Parathyroid adenoma (tissue), 2 donors: ENCODE measurements at regions not wholly inside any gene's neighbourhood (a gene's known extent, or its start where the extent isn't known, plus 50 kb on each side); places are given as distances from the start of the nearest gene placed in this dataset.

Source experiments
- H2AFZ ChIP-seq: fragments of 300-600 bp; sonication (generic); one replicate; pipeline ENCODE4 v1.7.0; 2017; ENCODE audit warnings: antibody characterized with exemption, mild to moderate bottlenecking
- H3K27ac ChIP-seq: fragments of 300-600 bp; sonication (generic); one replicate; pipeline ENCODE4 v1.7.0; 2017
- H3K27me3 ChIP-seq: fragments of 300-600 bp; sonication (generic); one replicate; pipeline ENCODE4 v1.7.0; 2017; ENCODE audit warnings: low read length; ENCODE audit not compliant: control insufficient read depth, insufficient read depth
- H3K36me3 ChIP-seq: fragments of 300-600 bp; sonication (generic); one replicate; pipeline ENCODE4 v1.7.0; 2017; ENCODE audit warnings: low read length; ENCODE audit not compliant: control insufficient read depth, insufficient read depth
- H3K4me1 ChIP-seq: fragments of 300-600 bp; sonication (generic); one replicate; pipeline ENCODE4 v1.7.0; 2017; ENCODE audit warnings: control low read depth
- H3K4me2 ChIP-seq: fragments of 300-600 bp; sonication (generic); one replicate; pipeline ENCODE4 v1.7.0; 2017; ENCODE audit warnings: low read length
- H3K4me3 ChIP-seq: fragments of 300-600 bp; sonication (generic); one replicate; pipeline ENCODE4 v1.7.0; 2017; ENCODE audit warnings: low read depth, low read length
- H3K79me2 ChIP-seq: fragments of 300-600 bp; sonication (generic); one replicate; pipeline ENCODE4 v1.7.0; 2017; ENCODE audit warnings: control low read depth
- H3K9ac ChIP-seq: fragments of 300-600 bp; sonication (generic); one replicate; pipeline ENCODE4 v1.7.0; 2017; ENCODE audit warnings: mild to moderate bottlenecking
- H3K9me3 ChIP-seq: fragments of 300-600 bp; sonication (generic); one replicate; pipeline ENCODE4 v1.7.0; 2017; ENCODE audit warnings: low read length; ENCODE audit not compliant: control insufficient read depth
- TF ChIP-seq, protein P1 (sequence below): fragments of 300-600 bp; sonication (generic); IDR thresholded peaks from one replicate; pipeline ENCODE4 v1.7.0; 2017; ENCODE audit warnings: antibody characterized with exemption, mild to moderate bottlenecking
- donor health status: primary hyperparathyroidism.

GRCh38 chr1:194184425-194184824 lies 998.0 kb upstream of the B3GALT2 start:
- Histone ChIP-seq H3K4me1 (no peaks in the 10 kb centered on the region), H3K4me3 (no peak overlapping the region), H3K27ac (no peak overlapping the region), H3K9ac (no peak overlapping the region), H3K9me3 (no peaks in the 10 kb centered on the region), H2AFZ (no peak overlapping the region), H3K4me2 (no peak overlapping the region), H3K79me2 (no peaks in the 10 kb centered on the region), H3K27me3 (no peaks in the 10 kb centered on the region), H3K36me3 (no peaks in the 10 kb centered on the region)
- TF ChIP-seq, protein P1, sequence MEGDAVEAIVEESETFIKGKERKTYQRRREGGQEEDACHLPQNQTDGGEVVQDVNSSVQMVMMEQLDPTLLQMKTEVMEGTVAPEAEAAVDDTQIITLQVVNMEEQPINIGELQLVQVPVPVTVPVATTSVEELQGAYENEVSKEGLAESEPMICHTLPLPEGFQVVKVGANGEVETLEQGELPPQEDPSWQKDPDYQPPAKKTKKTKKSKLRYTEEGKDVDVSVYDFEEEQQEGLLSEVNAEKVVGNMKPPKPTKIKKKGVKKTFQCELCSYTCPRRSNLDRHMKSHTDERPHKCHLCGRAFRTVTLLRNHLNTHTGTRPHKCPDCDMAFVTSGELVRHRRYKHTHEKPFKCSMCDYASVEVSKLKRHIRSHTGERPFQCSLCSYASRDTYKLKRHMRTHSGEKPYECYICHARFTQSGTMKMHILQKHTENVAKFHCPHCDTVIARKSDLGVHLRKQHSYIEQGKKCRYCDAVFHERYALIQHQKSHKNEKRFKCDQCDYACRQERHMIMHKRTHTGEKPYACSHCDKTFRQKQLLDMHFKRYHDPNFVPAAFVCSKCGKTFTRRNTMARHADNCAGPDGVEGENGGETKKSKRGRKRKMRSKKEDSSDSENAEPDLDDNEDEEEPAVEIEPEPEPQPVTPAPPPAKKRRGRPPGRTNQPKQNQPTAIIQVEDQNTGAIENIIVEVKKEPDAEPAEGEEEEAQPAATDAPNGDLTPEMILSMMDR = no peak

- Histone ChIP-seq H3K27ac (no peak overlapping the region), H3K9ac (no peak overlapping the region), H3K36me3 (no peaks in the 10 kb centered on the region), H3K4me1 (no peaks in the 10 kb centered on the region), H3K9me3 (no peaks in the 10 kb centered on the region), H3K27me3 (no peaks in the 10 kb centered on the region), H3K4me3 (no peak overlapping the region), H3K79me2 (no peaks in the 10 kb centered on the region), H2AFZ (no peak overlapping the region), H3K4me2 (no peak overlapping the region)
- TF ChIP-seq, protein P1 = no peak
These were observed 995.4 kb upstream of the B3GALT2 start for GRCh38 chr1:194181845-194182244.

- H3K79me2 ChIP-seq = no peaks in the 10 kb centered on the region
- no peak overlapping the region for H3K9ac ChIP-seq
- no peaks in the 10 kb centered on the region for H3K36me3 ChIP-seq
- H3K27me3 ChIP-seq = no peaks in the 10 kb centered on the region
- no peak overlapping the region for H3K27ac ChIP-seq
- TF ChIP-seq, protein P1 = no peak
- no peaks in the 10 kb centered on the region for H3K9me3 ChIP-seq
- no peak overlapping the region for H3K4me2 ChIP-seq
- H3K4me3 ChIP-seq = no peak overlapping the region
- no peak overlapping the region for H2AFZ ChIP-seq
- no peaks in the 10 kb centered on the region for H3K4me1 ChIP-seq
These were observed 989.8 kb upstream of the B3GALT2 start for GRCh38 chr1:194176212-194176611.

- no peak overlapping the region for H3K27ac ChIP-seq
- no peak overlapping the region for H3K4me3 ChIP-seq
- no peaks in the 10 kb centered on the region for H3K4me1 ChIP-seq
- no peaks in the 10 kb centered on the region for H3K9me3 ChIP-seq
- no peak overlapping the region for H3K4me2 ChIP-seq
- no peaks in the 10 kb centered on the region for H3K79me2 ChIP-seq
- H3K9ac ChIP-seq = no peak overlapping the region
- TF ChIP-seq, protein P1 = no peak
- no peak overlapping the region for H2AFZ ChIP-seq
- no peaks in the 10 kb centered on the region for H3K27me3 ChIP-seq
- no peaks in the 10 kb centered on the region for H3K36me3 ChIP-seq
These were observed 988.8 kb upstream of the B3GALT2 start for GRCh38 chr1:194175251-194175650.

DNA sequence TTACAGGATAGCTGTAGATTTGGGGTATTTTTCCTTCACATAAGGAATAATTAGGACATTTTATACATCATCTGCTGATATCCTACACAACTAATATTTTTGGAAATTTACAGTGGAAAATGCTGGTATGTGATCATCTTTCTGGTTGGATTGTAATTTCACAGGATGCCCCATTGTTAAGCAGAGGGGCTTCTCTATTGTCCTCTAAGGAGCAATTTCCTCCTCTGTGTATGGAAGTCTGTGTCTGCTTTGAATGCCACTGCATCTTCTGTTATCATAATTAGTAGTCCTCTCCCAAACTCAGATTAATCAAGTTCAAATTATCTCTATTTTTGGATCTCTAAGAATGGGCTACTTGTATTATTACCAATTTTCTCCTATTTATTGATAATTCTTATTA lies 988.1 kb upstream of the B3GALT2 start:
- Histone ChIP-seq H3K27ac (no peak overlapping the region), H3K9ac (no peak overlapping the region), H3K79me2 (no peaks in the 10 kb centered on the region), H3K9me3 (no peaks in the 10 kb centered on the region), H3K4me3 (no peak overlapping the region), H3K27me3 (no peaks in the 10 kb centered on the region), H3K4me1 (no peaks in the 10 kb centered on the region), H2AFZ (no peak overlapping the region), H3K4me2 (no peak overlapping the region), H3K36me3 (no peaks in the 10 kb centered on the region)
- TF ChIP-seq, protein P1 = no peak
